ENCODE measurements at regions not wholly inside any gene's neighbourhood (a gene's known extent, or its start where the extent isn't known, plus 50 kb on each side); places are given as distances from the start of the nearest gene placed in this dataset.

- no peak for TF ChIP-seq CTCF (IDR thresholded peaks at IDR 0.05)
- no peak for TF ChIP-seq EP300 (IDR thresholded peaks at IDR 0.05)
- TF ChIP-seq POLR2A (IDR thresholded peaks at IDR 0.05) = no peak
These were observed 126.2 kb upstream of the FNDC3A start for GRCh38 chr13:48849515-48849914.
